Loucy (cell line): ENCODE measurements at regions not wholly inside any gene's neighbourhood (a gene's known extent, or its start where the extent isn't known, plus 50 kb on each side); places are given as distances from the start of the nearest gene placed in this dataset.

Experiments used
- EZH2phosphoT487 ChIP-seq: fragments of 200-600 bp; IDR thresholded peaks from 2 replicates; pipeline ENCODE4 v1.6.1; 2018; ENCODE audit warnings: antibody characterized with exemption, mild to moderate bottlenecking, moderate library complexity, borderline replicate concordance
- TF ChIP-seq, protein P1 (sequence below): fragments of 200-600 bp; sonication (generic); conservative IDR thresholded peaks from 2 replicates; pipeline ENCODE4 v1.5.1; 2014; ENCODE audit warnings: mild to moderate bottlenecking, antibody characterized with exemption, low read length

DNA sequence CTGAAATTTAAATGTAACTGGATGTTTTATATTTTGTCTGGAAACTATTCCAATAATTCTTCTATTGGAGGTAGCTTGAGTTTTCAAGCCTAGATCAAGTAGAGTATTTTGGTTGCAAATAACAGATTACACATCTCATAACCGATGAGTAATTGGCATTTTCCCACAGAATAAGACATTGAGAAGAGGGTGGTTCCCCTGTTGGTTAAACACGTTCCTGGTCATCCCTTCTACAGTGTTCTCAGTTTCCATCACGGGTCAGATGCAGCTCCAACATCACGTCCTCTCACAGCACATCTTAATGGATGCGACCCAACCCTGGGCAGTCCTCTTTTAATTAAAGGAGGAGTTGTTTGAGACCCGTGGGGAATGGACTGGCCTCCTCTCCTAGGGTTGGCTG lies 149.0 kb upstream of the ZNF516 start:
- TF ChIP-seq, protein P1, sequence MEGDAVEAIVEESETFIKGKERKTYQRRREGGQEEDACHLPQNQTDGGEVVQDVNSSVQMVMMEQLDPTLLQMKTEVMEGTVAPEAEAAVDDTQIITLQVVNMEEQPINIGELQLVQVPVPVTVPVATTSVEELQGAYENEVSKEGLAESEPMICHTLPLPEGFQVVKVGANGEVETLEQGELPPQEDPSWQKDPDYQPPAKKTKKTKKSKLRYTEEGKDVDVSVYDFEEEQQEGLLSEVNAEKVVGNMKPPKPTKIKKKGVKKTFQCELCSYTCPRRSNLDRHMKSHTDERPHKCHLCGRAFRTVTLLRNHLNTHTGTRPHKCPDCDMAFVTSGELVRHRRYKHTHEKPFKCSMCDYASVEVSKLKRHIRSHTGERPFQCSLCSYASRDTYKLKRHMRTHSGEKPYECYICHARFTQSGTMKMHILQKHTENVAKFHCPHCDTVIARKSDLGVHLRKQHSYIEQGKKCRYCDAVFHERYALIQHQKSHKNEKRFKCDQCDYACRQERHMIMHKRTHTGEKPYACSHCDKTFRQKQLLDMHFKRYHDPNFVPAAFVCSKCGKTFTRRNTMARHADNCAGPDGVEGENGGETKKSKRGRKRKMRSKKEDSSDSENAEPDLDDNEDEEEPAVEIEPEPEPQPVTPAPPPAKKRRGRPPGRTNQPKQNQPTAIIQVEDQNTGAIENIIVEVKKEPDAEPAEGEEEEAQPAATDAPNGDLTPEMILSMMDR, result no peak
- no peak for TF ChIP-seq EZH2phosphoT487
